ENCODE measurements at regions not wholly inside any gene's neighbourhood (a gene's known extent, or its start where the extent isn't known, plus 50 kb on each side); places are given as distances from the start of the nearest gene placed in this dataset.

DNA sequence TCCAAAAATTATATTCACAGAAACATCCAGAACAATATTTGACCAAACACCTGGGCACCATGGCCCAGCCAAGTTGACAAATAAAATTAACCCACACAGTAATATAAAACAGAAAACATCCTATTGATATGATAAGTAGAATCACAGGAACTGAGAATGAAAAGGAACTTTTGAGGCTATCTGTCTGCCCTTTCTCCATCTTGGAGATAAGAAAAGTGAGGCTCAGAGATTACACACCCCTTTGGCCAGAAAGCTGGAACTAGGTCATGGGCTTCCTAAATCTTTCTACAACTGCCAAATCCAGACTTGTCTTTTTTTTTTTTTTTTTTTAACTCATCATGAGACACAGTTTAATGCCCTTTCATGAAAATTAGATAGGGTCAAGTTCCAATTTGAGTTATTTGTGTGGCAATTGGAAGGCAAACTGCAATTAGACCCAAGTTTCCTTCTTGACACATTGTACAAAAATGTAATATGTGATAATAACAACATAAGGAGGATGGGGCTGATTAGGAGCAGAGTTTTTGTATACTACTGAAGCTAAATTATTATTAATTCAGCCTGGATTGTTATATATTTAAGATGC, 137.2 kb downstream of the RPL22L1 start:
- Mint-ChIP-seq H3K9me3 (no peaks in the 10 kb centered on the region), H3K4me3 (no peak overlapping the region), H3K27me3 (peaks cover 38% of the 10 kb centered on the region), H3K27ac (ENCODE audit: low read depth) (no peak overlapping the region), H3K4me1 (no peaks in the 10 kb centered on the region), H3K36me3 (ENCODE audit: insufficient read depth) (peaks cover 2% of the 10 kb centered on the region)
- no peak for ATAC-seq (replicated peaks; ENCODE audit: extremely low read depth, poor library complexity, severe bottlenecking)
- DNase-seq (ENCODE audit: low spot score in 2 of 2) = no peak

DNA sequence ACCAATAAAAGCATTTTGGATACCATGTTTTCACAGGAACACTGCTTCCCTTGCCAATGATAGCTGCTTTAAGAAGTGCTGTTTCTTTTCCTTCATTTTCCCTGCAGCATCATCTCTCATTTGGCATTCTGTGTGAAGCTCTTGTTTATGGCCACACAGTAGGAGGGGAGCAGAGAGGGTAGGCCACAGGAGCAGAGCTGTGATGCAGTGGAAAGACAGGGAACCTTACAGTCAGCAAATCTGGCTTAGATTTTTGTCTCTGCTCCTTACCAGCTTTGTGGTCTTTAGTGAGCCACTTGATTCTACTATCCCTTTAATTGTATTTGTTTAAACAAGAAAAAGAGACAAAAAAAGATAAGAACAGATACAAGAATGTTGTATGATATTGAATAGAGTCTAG, 138.7 kb downstream of the RPL22L1 start:
- Mint-ChIP-seq H3K27me3 (peaks cover 29% of the 10 kb centered on the region), H3K4me3 (no peak overlapping the region), H3K4me1 (no peaks in the 10 kb centered on the region), H3K27ac (ENCODE audit: low read depth) (no peak overlapping the region), H3K36me3 (ENCODE audit: insufficient read depth) (no peaks in the 10 kb centered on the region), H3K9me3 (no peaks in the 10 kb centered on the region)
- DNase-seq (ENCODE audit: low spot score in 2 of 2) = no peak
- no peak for ATAC-seq (replicated peaks; ENCODE audit: extremely low read depth, poor library complexity, severe bottlenecking)

DNA sequence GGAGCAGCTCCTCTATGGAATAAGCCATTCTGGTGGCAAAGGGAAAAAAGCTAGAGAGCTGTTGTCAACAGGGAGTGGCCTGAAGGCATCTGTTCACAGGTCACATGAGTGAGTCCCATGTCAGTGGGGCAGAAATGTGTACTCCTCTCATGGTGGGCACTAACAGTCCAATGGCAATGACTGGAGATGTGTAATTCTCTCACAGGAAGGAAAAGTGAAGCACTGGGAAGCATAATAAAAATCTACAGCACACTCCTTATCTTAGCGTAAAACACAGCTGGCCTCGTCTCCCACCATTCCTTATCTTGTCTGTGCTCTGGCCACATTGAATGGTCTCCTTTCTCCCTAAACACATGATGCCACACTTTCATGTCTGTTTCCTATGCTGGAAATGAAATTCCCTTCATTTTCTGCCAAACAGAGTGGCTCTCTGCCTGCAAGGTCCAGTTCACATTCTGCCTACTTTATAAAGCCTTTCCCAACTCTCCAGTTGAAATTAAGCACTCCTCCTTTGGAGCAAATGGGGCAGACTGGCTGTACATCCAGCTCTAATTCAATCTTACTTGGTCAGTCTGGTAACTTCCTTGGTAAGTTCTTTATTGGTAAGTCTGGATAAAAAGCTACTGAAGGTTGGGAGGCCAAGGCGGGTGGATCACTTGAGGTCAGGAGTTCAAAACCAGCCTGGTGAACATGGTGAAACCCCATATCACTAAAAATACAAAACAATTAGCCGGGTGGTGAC, 139.8 kb downstream of the RPL22L1 start:
- H3K4me1 Mint-ChIP-seq = no peaks in the 10 kb centered on the region
- DNase-seq (ENCODE audit: low spot score in 2 of 2) (no peak), ATAC-seq (replicated peaks; ENCODE audit: extremely low read depth, poor library complexity, severe bottlenecking) (no peak)
- H3K9me3 Mint-ChIP-seq = no peaks in the 10 kb centered on the region
- H3K27ac Mint-ChIP-seq (ENCODE audit: low read depth) = no peak overlapping the region
- H3K4me3 Mint-ChIP-seq = no peak overlapping the region
- H3K27me3 Mint-ChIP-seq = peaks cover 20% of the 10 kb centered on the region
- H3K36me3 Mint-ChIP-seq (ENCODE audit: insufficient read depth) = no peaks in the 10 kb centered on the region

DNA sequence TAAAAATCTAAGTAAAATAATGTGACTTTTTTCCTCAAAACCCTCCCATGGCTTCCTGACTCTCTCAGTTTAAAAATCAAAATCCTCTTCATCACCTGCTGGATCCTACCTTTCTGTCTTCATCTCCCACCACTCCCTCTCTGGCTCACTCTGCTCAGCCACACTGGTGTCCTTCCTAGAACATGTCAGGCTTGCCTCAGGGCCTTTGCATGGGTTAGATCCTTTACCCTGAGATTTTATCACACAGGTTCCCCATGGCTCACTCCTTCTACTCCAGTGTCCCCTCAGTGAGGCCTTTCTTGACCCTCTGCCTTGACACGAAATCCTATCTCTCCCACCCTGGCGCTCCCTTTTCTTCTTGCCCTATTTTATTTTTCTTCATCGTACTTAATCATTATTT, 141.8 kb downstream of the RPL22L1 start:
- no peaks in the 10 kb centered on the region for H3K36me3 Mint-ChIP-seq (ENCODE audit: insufficient read depth)
- H3K4me1 Mint-ChIP-seq = no peaks in the 10 kb centered on the region
- no peak overlapping the region for H3K4me3 Mint-ChIP-seq
- no peak overlapping the region for H3K27ac Mint-ChIP-seq (ENCODE audit: low read depth)
- no peak for ATAC-seq (replicated peaks; ENCODE audit: extremely low read depth, poor library complexity, severe bottlenecking)
- no peaks in the 10 kb centered on the region for H3K27me3 Mint-ChIP-seq
- H3K9me3 Mint-ChIP-seq = no peaks in the 10 kb centered on the region
- DNase-seq (ENCODE audit: low spot score in 2 of 2) = no peak

DNA sequence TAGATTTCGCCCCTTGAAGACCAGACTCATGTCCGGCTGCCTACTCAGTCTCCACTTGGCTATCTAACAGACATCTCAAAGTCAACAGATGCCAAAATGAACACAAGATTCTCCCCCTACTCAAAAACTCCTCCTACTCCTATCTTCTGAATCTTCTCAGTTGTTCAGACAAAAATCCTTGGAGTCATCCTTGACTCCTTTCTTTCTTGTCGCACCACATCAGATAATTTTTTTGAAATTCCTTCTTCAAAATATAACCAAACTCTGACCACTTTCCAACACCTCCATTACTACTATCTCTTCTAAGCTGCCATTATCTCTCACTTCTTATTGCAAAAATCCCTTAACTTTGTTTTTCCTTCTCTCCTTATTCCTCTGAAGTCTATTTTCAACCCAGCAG, 141.9 kb upstream of the SLC7A14 start:
- Mint-ChIP-seq H3K36me3 (ENCODE audit: insufficient read depth) (no peaks in the 10 kb centered on the region), H3K27ac (ENCODE audit: low read depth) (no peak overlapping the region), H3K9me3 (no peaks in the 10 kb centered on the region), H3K27me3 (no peaks in the 10 kb centered on the region), H3K4me1 (no peaks in the 10 kb centered on the region), H3K4me3 (no peak overlapping the region)
- DNase-seq (ENCODE audit: low spot score in 2 of 2) = no peak
- no peak for ATAC-seq (replicated peaks; ENCODE audit: extremely low read depth, poor library complexity, severe bottlenecking)

DNA sequence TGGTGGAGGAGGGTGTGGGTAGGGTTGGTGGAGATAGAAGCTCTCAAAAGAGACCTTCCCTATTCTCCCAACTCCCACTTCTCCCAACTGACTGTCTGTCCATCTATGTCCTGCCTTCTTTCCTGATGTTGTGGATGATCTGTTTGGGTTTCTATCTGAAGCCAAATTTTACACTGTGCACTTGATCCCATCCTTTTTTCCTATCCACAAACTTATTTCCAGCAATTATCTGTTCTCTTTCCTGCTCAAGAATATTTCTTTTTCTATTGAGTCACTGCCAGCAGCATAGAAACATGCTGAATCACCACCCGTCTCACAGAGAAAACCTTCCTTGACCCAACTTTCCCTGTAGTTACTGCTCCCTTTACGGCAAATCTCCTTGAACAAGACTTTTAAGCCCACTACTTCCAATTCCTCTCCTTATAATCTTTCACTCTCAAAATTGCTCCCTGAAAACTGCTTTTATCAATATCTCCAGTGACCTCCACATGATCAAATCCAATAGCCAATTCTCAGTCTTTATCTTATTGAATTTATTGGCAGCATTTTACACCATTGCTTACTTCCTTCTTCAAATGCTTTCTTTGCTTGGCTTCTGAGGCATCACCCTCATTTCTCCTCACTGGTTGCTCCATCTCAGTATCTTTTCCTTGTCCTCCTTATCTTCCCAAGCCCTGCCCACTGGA, 141.2 kb upstream of the SLC7A14 start:
- no peaks in the 10 kb centered on the region for H3K36me3 Mint-ChIP-seq (ENCODE audit: insufficient read depth)
- H3K4me3 Mint-ChIP-seq = no peak overlapping the region
- ATAC-seq (replicated peaks; ENCODE audit: extremely low read depth, poor library complexity, severe bottlenecking) (no peak), DNase-seq (ENCODE audit: low spot score in 2 of 2) (no peak)
- no peaks in the 10 kb centered on the region for H3K27me3 Mint-ChIP-seq
- H3K9me3 Mint-ChIP-seq = no peaks in the 10 kb centered on the region
- H3K4me1 Mint-ChIP-seq = no peaks in the 10 kb centered on the region
- no peak overlapping the region for H3K27ac Mint-ChIP-seq (ENCODE audit: low read depth)

DNA sequence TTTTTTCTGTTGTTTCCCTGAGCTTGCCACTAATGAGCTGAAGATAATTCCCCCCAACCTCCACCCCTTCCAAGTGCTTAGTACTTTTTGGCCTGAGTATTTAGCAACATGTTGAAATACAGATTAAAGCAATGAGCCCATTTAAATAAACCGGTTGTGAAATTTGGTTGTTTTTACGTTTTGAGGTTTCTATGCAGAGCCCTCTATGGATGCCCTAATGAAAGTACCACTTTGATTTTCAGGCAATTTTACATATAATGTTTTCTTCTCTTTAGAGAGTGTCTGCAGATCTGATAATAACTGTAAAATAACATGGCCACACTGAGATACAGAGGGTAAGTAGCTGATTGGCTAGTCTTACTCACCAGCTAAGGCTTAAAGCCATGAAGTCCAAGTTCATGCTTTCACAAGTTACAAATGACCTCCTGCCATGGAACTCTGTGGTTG, 139.4 kb upstream of the SLC7A14 start:
- no peak overlapping the region for H3K27ac Mint-ChIP-seq (ENCODE audit: low read depth)
- DNase-seq (ENCODE audit: low spot score in 2 of 2) = no peak
- no peak overlapping the region for H3K4me3 Mint-ChIP-seq

DNA sequence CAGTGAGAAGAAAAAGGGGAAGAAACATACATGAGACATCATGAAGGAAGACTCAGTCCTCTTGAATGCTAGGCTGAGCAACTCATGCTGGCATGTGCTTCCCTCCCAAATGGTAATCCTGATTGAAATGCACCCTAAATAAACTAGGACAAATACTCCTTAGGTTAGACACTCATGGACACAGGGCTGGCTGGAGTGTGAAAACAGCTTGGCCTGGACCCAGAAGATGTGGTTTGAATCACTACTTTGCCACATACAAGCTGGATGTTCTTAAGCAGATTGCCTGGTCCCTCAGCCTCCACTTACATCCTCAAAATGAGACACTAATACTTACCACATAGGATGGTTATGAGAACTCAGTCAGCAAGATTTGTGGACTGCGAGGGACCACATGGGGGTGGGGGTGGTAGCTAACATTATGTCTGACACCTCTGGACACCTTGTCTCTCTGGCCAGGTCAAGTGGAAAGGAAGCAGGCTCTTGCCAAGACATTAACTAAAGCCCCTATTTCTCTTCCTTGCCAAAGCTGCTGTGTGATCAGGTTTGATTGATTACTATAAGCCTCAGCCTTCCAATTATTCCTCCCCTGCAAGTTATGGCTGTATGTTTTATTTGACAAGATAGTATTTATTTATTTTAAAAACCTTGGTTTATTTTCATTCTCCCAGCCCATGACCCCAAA, 138.9 kb upstream of the SLC7A14 start:
- peaks cover 16% of the 10 kb centered on the region for H3K27me3 Mint-ChIP-seq
- H3K4me3 Mint-ChIP-seq = no peak overlapping the region
- H3K9me3 Mint-ChIP-seq = no peaks in the 10 kb centered on the region
- H3K36me3 Mint-ChIP-seq (ENCODE audit: insufficient read depth) = no peaks in the 10 kb centered on the region
- ATAC-seq (replicated peaks; ENCODE audit: extremely low read depth, poor library complexity, severe bottlenecking) (no peak), DNase-seq (ENCODE audit: low spot score in 2 of 2) (no peak)
- H3K4me1 Mint-ChIP-seq = no peaks in the 10 kb centered on the region
- no peak overlapping the region for H3K27ac Mint-ChIP-seq (ENCODE audit: low read depth)

More for the DNA sequence above, 139.4 kb upstream of the SLC7A14 start:
- no peak for ATAC-seq (replicated peaks; ENCODE audit: extremely low read depth, poor library complexity, severe bottlenecking)
- Mint-ChIP-seq H3K4me1 (no peaks in the 10 kb centered on the region), H3K27me3 (peaks cover 10% of the 10 kb centered on the region), H3K36me3 (ENCODE audit: insufficient read depth) (no peaks in the 10 kb centered on the region), H3K9me3 (no peaks in the 10 kb centered on the region)

DNA sequence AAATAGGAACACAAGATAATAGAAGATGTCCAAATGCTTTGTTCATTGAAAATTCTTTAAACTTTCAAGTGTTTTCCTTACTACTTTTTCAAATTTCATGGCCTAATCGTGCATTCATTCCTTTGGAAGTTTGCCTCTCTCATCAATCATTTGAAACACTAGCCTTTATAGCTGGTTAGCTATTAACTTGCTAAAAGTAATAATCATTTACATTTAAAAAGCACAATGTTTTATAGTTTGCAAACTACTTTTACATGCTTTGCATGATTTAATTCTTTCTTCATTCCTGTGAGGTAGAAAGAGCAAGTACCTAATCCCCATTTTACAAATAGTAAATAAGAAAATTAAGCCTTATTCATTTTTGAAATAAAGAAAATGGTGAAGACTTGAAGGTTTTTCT, 137.4 kb upstream of the SLC7A14 start:
- ATAC-seq (replicated peaks; ENCODE audit: extremely low read depth, poor library complexity, severe bottlenecking) = no peak
- Mint-ChIP-seq H3K27me3 (peaks cover 30% of the 10 kb centered on the region), H3K27ac (ENCODE audit: low read depth) (no peak overlapping the region), H3K9me3 (peaks cover 7% of the 10 kb centered on the region), H3K4me1 (no peaks in the 10 kb centered on the region), H3K36me3 (ENCODE audit: insufficient read depth) (no peaks in the 10 kb centered on the region), H3K4me3 (no peak overlapping the region)
- no peak for DNase-seq (ENCODE audit: low spot score in 2 of 2)

DNA sequence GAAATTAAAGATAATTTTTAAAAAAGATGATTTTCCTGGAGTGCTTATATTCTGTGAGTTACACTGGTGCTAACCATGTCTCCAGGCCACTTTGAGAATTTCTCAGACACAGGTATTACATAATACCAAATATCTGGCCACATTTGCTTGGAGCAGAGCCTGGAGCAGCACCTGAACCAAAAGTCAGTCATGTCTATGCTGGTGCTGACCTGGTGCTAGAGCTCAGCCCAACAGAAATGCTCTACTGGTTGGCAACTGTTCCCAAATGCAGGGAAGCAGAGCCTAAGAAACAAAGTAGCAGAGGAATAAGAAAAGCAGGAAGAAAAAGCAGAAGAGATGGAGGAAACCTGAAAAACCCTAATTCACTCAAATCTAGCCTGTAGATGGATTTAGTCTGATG, 135.7 kb upstream of the SLC7A14 start:
- H3K4me3 Mint-ChIP-seq = no peak overlapping the region
- no peak overlapping the region for H3K27ac Mint-ChIP-seq (ENCODE audit: low read depth)
- DNase-seq (ENCODE audit: low spot score in 2 of 2) = no peak
- no peak for ATAC-seq (replicated peaks; ENCODE audit: extremely low read depth, poor library complexity, severe bottlenecking)
- peaks cover 7% of the 10 kb centered on the region for H3K9me3 Mint-ChIP-seq
- no peaks in the 10 kb centered on the region for H3K4me1 Mint-ChIP-seq
- peaks cover 47% of the 10 kb centered on the region for H3K27me3 Mint-ChIP-seq
- no peaks in the 10 kb centered on the region for H3K36me3 Mint-ChIP-seq (ENCODE audit: insufficient read depth)

DNA sequence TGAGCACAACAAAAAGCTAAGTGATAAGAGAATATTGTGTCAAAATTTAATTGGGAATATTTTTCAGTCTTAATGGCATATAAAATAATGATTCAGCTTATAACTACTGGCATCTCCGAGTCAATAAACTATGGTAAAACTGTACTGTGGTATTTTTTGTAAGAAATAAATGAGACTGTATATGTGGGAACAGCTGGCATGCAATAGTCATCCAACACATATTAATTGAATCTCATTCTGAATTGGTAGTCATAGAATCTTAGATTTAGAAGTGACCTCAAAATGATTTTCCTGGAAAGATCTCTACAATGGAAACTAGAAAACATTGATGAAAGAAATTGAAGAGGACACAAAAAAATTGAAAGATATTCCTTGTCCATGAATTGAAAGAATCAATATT, 133.4 kb upstream of the SLC7A14 start:
- Mint-ChIP-seq H3K36me3 (ENCODE audit: insufficient read depth) (no peaks in the 10 kb centered on the region), H3K4me1 (no peaks in the 10 kb centered on the region), H3K4me3 (no peak overlapping the region), H3K9me3 (peaks cover 7% of the 10 kb centered on the region), H3K27ac (ENCODE audit: low read depth) (no peak overlapping the region), H3K27me3 (peaks cover 65% of the 10 kb centered on the region)
- ATAC-seq (replicated peaks; ENCODE audit: extremely low read depth, poor library complexity, severe bottlenecking) (no peak), DNase-seq (ENCODE audit: low spot score in 2 of 2) (no peak)

DNA sequence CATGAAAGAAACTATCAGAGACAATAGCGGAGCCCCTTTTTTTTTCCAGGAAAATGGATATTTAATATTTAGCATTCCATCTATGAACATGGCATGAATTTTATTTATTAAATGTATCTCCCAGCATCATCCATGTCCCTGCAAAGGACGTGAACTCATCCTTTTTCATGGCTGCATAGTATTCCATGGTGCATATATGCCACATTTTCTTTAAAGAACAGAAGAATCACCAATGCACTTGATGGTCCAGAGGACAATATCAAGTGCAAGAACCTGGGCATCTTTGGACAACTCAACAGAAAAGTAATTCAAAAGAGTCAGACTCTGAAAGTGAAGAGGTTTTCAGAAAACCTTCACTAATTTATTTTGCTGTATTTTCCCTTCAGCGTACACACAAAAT, 133.0 kb upstream of the SLC7A14 start:
- H3K27me3 Mint-ChIP-seq = peaks cover 65% of the 10 kb centered on the region
- no peak for ATAC-seq (replicated peaks; ENCODE audit: extremely low read depth, poor library complexity, severe bottlenecking)
- H3K27ac Mint-ChIP-seq (ENCODE audit: low read depth) = no peak overlapping the region
- peaks cover 7% of the 10 kb centered on the region for H3K9me3 Mint-ChIP-seq
- DNase-seq (ENCODE audit: low spot score in 2 of 2) = no peak
- H3K36me3 Mint-ChIP-seq (ENCODE audit: insufficient read depth) = no peaks in the 10 kb centered on the region
- no peaks in the 10 kb centered on the region for H3K4me1 Mint-ChIP-seq
- no peak overlapping the region for H3K4me3 Mint-ChIP-seq
